Sigmoid colon (tissue), 4 donors: ENCODE measurements at regions not wholly inside any gene's neighbourhood (a gene's known extent, or its start where the extent isn't known, plus 50 kb on each side); places are given as distances from the start of the nearest gene placed in this dataset.

Experiments used
- EP300 ChIP-seq, 4 donors: sonication (generic); formaldehyde crosslinking; IDR thresholded peaks; one replicate each; pipeline ENCODE4 v1.6.1; 2017; ENCODE audit warnings: antibody characterized with exemption in 4 of 4
- POLR2AphosphoS5 ChIP-seq, 4 donors: sonication (generic); formaldehyde crosslinking; IDR thresholded peaks; one replicate each; pipeline ENCODE4 v1.6.1; 2017; ENCODE audit warnings: antibody characterized with exemption in 4 of 4
- TF ChIP-seq, protein P1 (sequence below), 4 experiments: fragments of 450-650 bp in 3 of 4; fragments of 200-600 bp in 1 of 4; IDR thresholded peaks; one replicate each; pipeline ENCODE4 v1.5.1; 2016 to 2019; ENCODE audit warnings: antibody characterized with exemption in 4 of 4, mild to moderate bottlenecking in 3 of 4, moderate library complexity in 2 of 4

- TF ChIP-seq EP300 (IDR thresholded peaks at IDR 0.05): no peak
- TF ChIP-seq, protein P1, sequence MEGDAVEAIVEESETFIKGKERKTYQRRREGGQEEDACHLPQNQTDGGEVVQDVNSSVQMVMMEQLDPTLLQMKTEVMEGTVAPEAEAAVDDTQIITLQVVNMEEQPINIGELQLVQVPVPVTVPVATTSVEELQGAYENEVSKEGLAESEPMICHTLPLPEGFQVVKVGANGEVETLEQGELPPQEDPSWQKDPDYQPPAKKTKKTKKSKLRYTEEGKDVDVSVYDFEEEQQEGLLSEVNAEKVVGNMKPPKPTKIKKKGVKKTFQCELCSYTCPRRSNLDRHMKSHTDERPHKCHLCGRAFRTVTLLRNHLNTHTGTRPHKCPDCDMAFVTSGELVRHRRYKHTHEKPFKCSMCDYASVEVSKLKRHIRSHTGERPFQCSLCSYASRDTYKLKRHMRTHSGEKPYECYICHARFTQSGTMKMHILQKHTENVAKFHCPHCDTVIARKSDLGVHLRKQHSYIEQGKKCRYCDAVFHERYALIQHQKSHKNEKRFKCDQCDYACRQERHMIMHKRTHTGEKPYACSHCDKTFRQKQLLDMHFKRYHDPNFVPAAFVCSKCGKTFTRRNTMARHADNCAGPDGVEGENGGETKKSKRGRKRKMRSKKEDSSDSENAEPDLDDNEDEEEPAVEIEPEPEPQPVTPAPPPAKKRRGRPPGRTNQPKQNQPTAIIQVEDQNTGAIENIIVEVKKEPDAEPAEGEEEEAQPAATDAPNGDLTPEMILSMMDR (IDR thresholded peaks at IDR 0.05): no peak
- no peak for TF ChIP-seq POLR2AphosphoS5 (IDR thresholded peaks at IDR 0.05)
Measured at GRCh38 chr4:45985038-45985437, 138.8 kb downstream of the GABRG1 start.
